K562 (cell line): ENCODE measurements at regions not wholly inside any gene's neighbourhood (a gene's known extent, or its start where the extent isn't known, plus 50 kb on each side); places are given as distances from the start of the nearest gene placed in this dataset.

Experiments
- ELK1 ChIP-seq: sonication (generic); formaldehyde crosslinking; IDR thresholded peaks from 2 replicates; pipeline ENCODE4 v1.8.1; 2022; ENCODE audit warnings: missing genetic modification reagents
- MAX ChIP-seq: sonication (generic); formaldehyde crosslinking; IDR thresholded peaks from 2 replicates; pipeline ENCODE4 v1.9.0; 2022; ENCODE audit warnings: mild to moderate bottlenecking, missing genetic modification reagents
- POLR2A ChIP-seq: fragments of 450-650 bp; conservative IDR thresholded peaks from 2 replicates; pipeline ENCODE4 v1.6.1; 2016
- RAD21 ChIP-seq, 2 experiments: fragments of 250-450 bp in 1 of 2; fragments of 450-650 bp in 1 of 2; sonication (Bioruptor Pico) in 1 of 2; formaldehyde crosslinking in 1 of 2; IDR thresholded peaks in 1 of 2; conservative IDR thresholded peaks in 1 of 2; 2 replicates each; pipeline versions ENCODE4 v1.4.0 to v1.8.0; 2020 to 2022; ENCODE audit warnings: mild to moderate bottlenecking in 2 of 2, moderate library complexity in 1 of 2
- RBM17 ChIP-seq: fragments of 200-400 bp; formaldehyde crosslinking; IDR thresholded peaks from 2 replicates; pipeline ENCODE4 v1.6.1; 2017; ENCODE audit warnings: low read depth, mild to moderate bottlenecking, low read length, borderline replicate concordance
- RFX5 ChIP-seq: IDR thresholded peaks from 2 replicates; pipeline ENCODE4 v1.6.1; 2011; ENCODE audit warnings: low read depth, mild to moderate bottlenecking, improper control_type of control experiment, low read length

- TF ChIP-seq ELK1 (CRISPR knock-in tag) (no peak), MAX (CRISPR knock-in tag) (no peak), POLR2A (no peak), RBM17 (no peak), RAD21 (CRISPR knock-in tag; conservative IDR thresholded peaks at IDR 0.05 in 1 of 2, IDR thresholded peaks at IDR 0.05 in 1 of 2) (no peak), RFX5 (no peak)
Measured at GRCh38 chr15:87269566-87269965, 987.0 kb downstream of the NTRK3 start.
